GM12878 (cell line): ENCODE measurements at regions not wholly inside any gene's neighbourhood (a gene's known extent, or its start where the extent isn't known, plus 50 kb on each side); places are given as distances from the start of the nearest gene placed in this dataset.

Experiments used
- ATAC-seq: fragments of 200-7000 bp; cut with Tn5 transposase; 3 replicates; pipeline ENCODE4 v1.9.1; 2020; ENCODE audit warnings: mild to moderate bottlenecking, moderate library complexity
- BruUV-seq: library from RNA; stranded (reverse); fragments of 400-500 nt; replicated peaks from 2 replicates; lab custom pipeline; 2021; lab: Mats Ljungman, UMichigan
- CTCF ChIA-PET: fragments of 300-600 bp; sonication (Branson Sonifier 250); formaldehyde crosslinking; extraction: SDS; loops from one replicate; lab custom pipeline; 2021; ENCODE audit warnings: inconsistent platforms; lab: Yijun Ruan, JAX
- POLR2A ChIA-PET: fragments of 350-600 bp; formaldehyde crosslinking; extraction: SDS; loops from one replicate; lab custom pipeline; 2021; ENCODE audit warnings: inconsistent platforms; lab: Charles Lee
- RAD21 ChIA-PET: fragments of 300-600 bp; sonication (Branson Sonifier 250); formaldehyde crosslinking; loops from one replicate; lab custom pipeline; 2023; ENCODE audit warnings: antibody characterized with exemption; ENCODE audit not compliant: unreplicated experiment; lab: Charles Lee
- SMC1A ChIA-PET: fragments of 300-600 bp; sonication (Branson Sonifier 250); formaldehyde crosslinking; loops from one replicate; lab custom pipeline; 2023; ENCODE audit not compliant: unreplicated experiment, uncharacterized antibody; lab: Charles Lee
- DNase-seq: peaks from one replicate; pipeline ENCODE4 v3.0.0-alpha.2; 2011; ENCODE audit warnings: low read depth, low spot score
- FAIRE-seq: peaks from 3 replicates; lab custom pipeline; 2011; peaks lifted over from hg19 to GRCh38; lab: Jason Lieb, UNC
- H2AFZ ChIP-seq: 2 replicates; pipeline ENCODE4 v1.6.0; 2011; ENCODE audit warnings: low read depth, low read length, control low read depth; ENCODE audit not compliant: control insufficient read depth
- H3K27ac ChIP-seq: 2 replicates; pipeline ENCODE4 v1.5.1; 2011; ENCODE audit warnings: control low read depth; ENCODE audit not compliant: control insufficient read depth, insufficient read depth
- H3K27me3 ChIP-seq, 2 experiments: replicated peaks in 1 of 2; 2 replicates each; pipeline versions ENCODE4 v1.6.0 to v1.6.1; 2011; ENCODE audit warnings: low read length in 1 of 2; ENCODE audit not compliant: control insufficient read depth in 2 of 2, insufficient read depth in 2 of 2
- H3K36me3 ChIP-seq, 2 experiments: 2 replicates each; pipeline ENCODE4 v1.5.1; 2011; ENCODE audit warnings: low read length in 1 of 2; ENCODE audit not compliant: control insufficient read depth in 2 of 2, insufficient read depth in 2 of 2
- H3K4me1 ChIP-seq: 2 replicates; pipeline ENCODE4 v1.6.1; 2011; ENCODE audit warnings: mild to moderate bottlenecking, low read length, moderate library complexity, mixed read lengths; ENCODE audit not compliant: control insufficient read depth, insufficient read depth
- H3K4me2 ChIP-seq: 2 replicates; pipeline ENCODE4 v1.6.0; 2011; ENCODE audit warnings: control low read depth; ENCODE audit not compliant: control insufficient read depth, insufficient read depth
- H3K4me3 ChIP-seq: fragments of 200-600 bp; sonication (generic); 2 replicates; pipeline ENCODE4 v1.5.1; 2016
- H3K79me2 ChIP-seq: 2 replicates; pipeline ENCODE4 v1.6.0; 2011; ENCODE audit warnings: low read length; ENCODE audit not compliant: control insufficient read depth, insufficient read depth
- H3K9ac ChIP-seq: 2 replicates; pipeline ENCODE4 v1.8.0; 2011; ENCODE audit warnings: low read length, control low read depth, mixed read lengths; ENCODE audit not compliant: control insufficient read depth, insufficient read depth
- H3K9me3 ChIP-seq: replicated peaks from 3 replicates; pipeline ENCODE4 v1.5.1; 2011; ENCODE audit warnings: mild to moderate bottlenecking, low read length; ENCODE audit not compliant: control insufficient read depth, insufficient read depth
- H4K20me1 ChIP-seq: 2 replicates; pipeline ENCODE4 v1.6.0; 2011; ENCODE audit not compliant: control insufficient read depth, insufficient read depth
- BRCA1 ChIP-seq: IDR thresholded peaks from 2 replicates; pipeline ENCODE4 v1.6.1; 2011; ENCODE audit warnings: low read depth, low read length, improper control_type of control experiment
- E2F4 ChIP-seq: IDR thresholded peaks from 2 replicates; pipeline ENCODE4 v1.6.1; 2012; ENCODE audit warnings: low read depth, low read length, improper control_type of control experiment
- E2F8 ChIP-seq: fragments of 450-650 bp; IDR thresholded peaks from 2 replicates; pipeline ENCODE4 v1.6.1; 2018; ENCODE audit warnings: mild to moderate bottlenecking, low read depth, moderate library complexity; ENCODE audit not compliant: partially characterized antibody
- EP300 ChIP-seq, 2 experiments: fragments of 150-350 bp in 1 of 2; IDR thresholded peaks; 2 replicates each; pipeline ENCODE4 v1.6.1; 2011 to 2012; ENCODE audit warnings: low read depth in 2 of 2, low read length in 2 of 2, borderline replicate concordance in 1 of 2, improper control_type of control experiment in 1 of 2, inconsistent platforms in 1 of 2; ENCODE audit not compliant: control insufficient read depth in 1 of 2
- HCFC1 ChIP-seq: fragments of 150-350 bp; IDR thresholded peaks from 2 replicates; pipeline ENCODE4 v1.6.1; 2014; ENCODE audit warnings: low read length
- HDAC2 ChIP-seq: fragments of 200-600 bp; sonication (generic); IDR thresholded peaks from 2 replicates; pipeline ENCODE4 v1.6.1; 2017
- IKZF2 ChIP-seq, 2 experiments: fragments of 450-650 bp; IDR thresholded peaks; 2 replicates each; pipeline ENCODE4 v1.6.1; 2017; ENCODE audit warnings: mild to moderate bottlenecking in 2 of 2, moderate library complexity in 2 of 2
- IRF4 ChIP-seq: IDR thresholded peaks from 2 replicates; pipeline ENCODE4 v1.6.1; 2011; ENCODE audit warnings: low read depth, low read length
- NFYB ChIP-seq: IDR thresholded peaks from 2 replicates; pipeline ENCODE4 v1.6.1; 2011; ENCODE audit warnings: low read depth, mild to moderate bottlenecking, low read length, improper control_type of control experiment, moderate library complexity; ENCODE audit not compliant: insufficient read depth
- NKRF ChIP-seq: fragments of 450-650 bp; conservative IDR thresholded peaks from 2 replicates; pipeline ENCODE4 v1.6.1; 2017; ENCODE audit warnings: mild to moderate bottlenecking, moderate library complexity
- POLR2AphosphoS5 ChIP-seq: IDR thresholded peaks from 2 replicates; pipeline ENCODE4 v1.6.1; 2011; ENCODE audit warnings: mild to moderate bottlenecking, low read length, inconsistent platforms
- RBBP5 ChIP-seq: fragments of 200-600 bp; sonication (generic); conservative IDR thresholded peaks from 2 replicates; pipeline ENCODE4 v1.6.1; 2016
- SIN3A ChIP-seq: IDR thresholded peaks from 2 replicates; pipeline ENCODE4 v1.6.1; 2012; ENCODE audit warnings: low read depth, low read length, improper control_type of control experiment
- SMC3 ChIP-seq: IDR thresholded peaks from 2 replicates; pipeline ENCODE4 v1.6.1; 2011; ENCODE audit warnings: low read length, improper control_type of control experiment, borderline replicate concordance
- WRNIP1 ChIP-seq: IDR thresholded peaks from 2 replicates; pipeline ENCODE4 v1.6.1; 2011; ENCODE audit warnings: low read depth, low read length, improper control_type of control experiment, borderline replicate concordance
- ZBTB4 ChIP-seq: fragments of 450-650 bp; formaldehyde crosslinking; IDR thresholded peaks from 2 replicates; pipeline ENCODE4 v1.4.0; 2022; ENCODE audit warnings: mild to moderate bottlenecking, moderate library complexity
- ZNF217 ChIP-seq: fragments of 450-650 bp; IDR thresholded peaks from 2 replicates; pipeline ENCODE4 v1.6.1; 2017; ENCODE audit warnings: antibody characterized with exemption, mild to moderate bottlenecking
- WGBS: methylation state at CpG from one replicate; pipeline ENCODE4 v1.1.6; 2016; ENCODE audit warnings: low lambda C conversion rate; ENCODE audit not compliant: insufficient replicate concordance, insufficient coverage; ENCODE audit errors: missing lambda C conversion rate; 5-methylcytosine and 5-hydroxymethylcytosine counted together
- in situ Hi-C: fragments of 300-500 bp; cut with MboI; formaldehyde crosslinking; loops from 9 replicates; pipeline ENCODE4 v1.14.3; 2018; ENCODE audit warnings: mixed read lengths
- intact Hi-C: fragments of 100-400 bp; cut with micrococcal nuclease; formaldehyde crosslinking; loops from one replicate; pipeline ENCODE4 v1.14.2; 2022; ENCODE audit not compliant: unreplicated experiment

- intact Hi-C loops: no loop called here
- 51% methylated on average over 3 of the region's 3 CpGs for WGBS
- ChIA-PET POLR2A (no interaction called here), RAD21 (no interaction called here), CTCF (no interaction called here), SMC1A (no interaction called here)
- Histone ChIP-seq H3K36me3 (no peaks in the 10 kb centered on the region), H2AFZ (no peak overlapping the region), H3K79me2 (no peaks in the 10 kb centered on the region), H3K4me3 (no peak overlapping the region), H3K4me1 (no peaks in the 10 kb centered on the region), H4K20me1 (no peaks in the 10 kb centered on the region), H3K9me3 (no peaks in the 10 kb centered on the region), H3K27me3 (peaks cover 0 to 2% of the 10 kb centered on the region in 2 experiments; a peak in 2 of 4 replicates), H3K9ac (no peak overlapping the region), H3K4me2 (no peak overlapping the region), H3K27ac (no peak overlapping the region)
- DNase-seq (no peak), FAIRE-seq (no peak), ATAC-seq (no peak)
- in situ Hi-C loops: no loop called here
- BruUV-seq: no TSS peak
- TF ChIP-seq E2F4 (no peak), HDAC2 (no peak), E2F8 (no peak), RBBP5 (no peak), SMC3 (no peak), SIN3A (no peak), POLR2AphosphoS5 (no peak), ZNF217 (no peak), NFYB (no peak), HCFC1 (no peak), WRNIP1 (no peak), BRCA1 (no peak), ZBTB4 (CRISPR knock-in tag) (no peak), NKRF (no peak), EP300 (IDR thresholded peaks at IDR 0.05; ENCODE audit: borderline replicate concordance in 1 of 2, control insufficient read depth in 1 of 2, low read depth in 2 of 2, low read length in 2 of 2) (no peak), IKZF2 (IDR thresholded peaks at IDR 0.05) (no peak), IRF4 (no peak)
Measured at GRCh38 chr15:39285071-39285470, 295.8 kb upstream of the THBS1 start.
